NT2/D1 (cell line): ENCODE measurements at regions not wholly inside any gene's neighbourhood (a gene's known extent, or its start where the extent isn't known, plus 50 kb on each side); places are given as distances from the start of the nearest gene placed in this dataset.

Experiments
- DNase-seq: peaks from one replicate; pipeline ENCODE4 v3.0.0-alpha.2; 2011; ENCODE audit warnings: low read depth, low spot score
- H3K27me3 ChIP-seq: 2 replicates; pipeline ENCODE4 v1.6.0; 2011; ENCODE audit warnings: mild to moderate bottlenecking; ENCODE audit not compliant: insufficient read length, insufficient read depth
- H3K36me3 ChIP-seq: 2 replicates; pipeline ENCODE4 v1.6.1; 2011; ENCODE audit warnings: mild to moderate bottlenecking, low read length, mixed read lengths; ENCODE audit not compliant: insufficient read depth, insufficient read length
- H3K4me1 ChIP-seq: 2 replicates; pipeline ENCODE4 v1.5.1; 2011; ENCODE audit not compliant: insufficient read depth, insufficient read length
- H3K4me3 ChIP-seq: 2 replicates; pipeline ENCODE4 v1.5.1; 2011; ENCODE audit warnings: low read depth; ENCODE audit not compliant: insufficient read length
- H3K9ac ChIP-seq: 2 replicates; pipeline ENCODE4 v1.6.0; 2011; ENCODE audit warnings: low read depth; ENCODE audit not compliant: insufficient read length
- H3K9me3 ChIP-seq: 2 replicates; pipeline ENCODE4 v1.5.1; 2011; ENCODE audit warnings: mild to moderate bottlenecking, low read length; ENCODE audit not compliant: insufficient read depth
- SUZ12 ChIP-seq: IDR thresholded peaks from 2 replicates; pipeline ENCODE4 v1.6.1; 2011; ENCODE audit not compliant: insufficient read length, insufficient read depth; ENCODE audit errors: extremely low read depth
- YY1 ChIP-seq: IDR thresholded peaks from 2 replicates; pipeline ENCODE4 v1.6.1; 2011; ENCODE audit not compliant: insufficient read length, insufficient read depth
- ZNF274 ChIP-seq: IDR thresholded peaks from 2 replicates; pipeline ENCODE4 v1.6.1; 2011; ENCODE audit warnings: mild to moderate bottlenecking, low read depth, low read length

GRCh38 chr9:99588299-99588698, 233.4 kb upstream of the NR4A3 start:
- Histone ChIP-seq H3K9me3 (no peaks in the 10 kb centered on the region; the same call in 1 of the 2 replicates), H3K9ac (no peak overlapping the region), H3K36me3 (no peaks in the 10 kb centered on the region), H3K4me3 (no peak overlapping the region), H3K4me1 (no peaks in the 10 kb centered on the region), H3K27me3 (no peaks in the 10 kb centered on the region)
- no peak for TF ChIP-seq YY1
- DNase-seq, result no peak

GRCh38 chr9:99588747-99589146, 232.9 kb upstream of the NR4A3 start:
- TF ChIP-seq YY1 (no peak), ZNF274 (no peak)
- no peaks in the 10 kb centered on the region for H3K36me3 ChIP-seq
- H3K9me3 ChIP-seq, result no peaks in the 10 kb centered on the region; the same call in 1 of the 2 replicates
- no peaks in the 10 kb centered on the region for H3K27me3 ChIP-seq
- H3K4me3 ChIP-seq, result no peak overlapping the region
- no peaks in the 10 kb centered on the region for H3K4me1 ChIP-seq
- no peak for DNase-seq
- H3K9ac ChIP-seq, result no peak overlapping the region

GRCh38 chr9:99590410-99590809, 231.3 kb upstream of the NR4A3 start:
- H3K27me3 ChIP-seq, result no peaks in the 10 kb centered on the region
- no peaks in the 10 kb centered on the region for H3K9me3 ChIP-seq
- TF ChIP-seq SUZ12, result no peak
- no peak for TF ChIP-seq YY1
- TF ChIP-seq ZNF274, result no peak
- H3K4me1 ChIP-seq, result no peaks in the 10 kb centered on the region
- no peak overlapping the region for H3K4me3 ChIP-seq
- H3K9ac ChIP-seq, result no peak overlapping the region
- no peak for DNase-seq
- H3K36me3 ChIP-seq, result no peaks in the 10 kb centered on the region

GRCh38 chr9:99590840-99591239, 230.8 kb upstream of the NR4A3 start:
- H3K4me1 ChIP-seq, result no peaks in the 10 kb centered on the region
- DNase-seq, result no peak
- no peaks in the 10 kb centered on the region for H3K27me3 ChIP-seq

GRCh38 chr9:99591770-99592169, 229.9 kb upstream of the NR4A3 start:
- Histone ChIP-seq H3K9me3 (no peaks in the 10 kb centered on the region), H3K9ac (no peak overlapping the region), H3K36me3 (no peaks in the 10 kb centered on the region), H3K4me1 (no peaks in the 10 kb centered on the region), H3K27me3 (no peaks in the 10 kb centered on the region), H3K4me3 (no peak overlapping the region)
- TF ChIP-seq ZNF274, result no peak
- TF ChIP-seq YY1, result no peak
- no peak for TF ChIP-seq SUZ12
- DNase-seq, result no peak

More at GRCh38 chr9:99590840-99591239, 230.8 kb upstream of the NR4A3 start:
- Histone ChIP-seq H3K4me3 (no peak overlapping the region), H3K9ac (no peak overlapping the region), H3K36me3 (no peaks in the 10 kb centered on the region), H3K9me3 (no peaks in the 10 kb centered on the region)
- TF ChIP-seq SUZ12, result no peak
- TF ChIP-seq ZNF274, result no peak
- TF ChIP-seq YY1, result no peak

GRCh38 chr9:99592834-99593574, 228.7 kb upstream of the NR4A3 start:
- TF ChIP-seq ZNF274 (no peak), SUZ12 (no peak), YY1 (no peak)
- no peak overlapping the region for H3K9ac ChIP-seq
- H3K4me1 ChIP-seq, result no peaks in the 10 kb centered on the region

GRCh38 chr9:99593610-99594009, 228.1 kb upstream of the NR4A3 start:
- no peaks in the 10 kb centered on the region for H3K27me3 ChIP-seq
- H3K9ac ChIP-seq, result no peak overlapping the region
- no peak overlapping the region for H3K4me3 ChIP-seq
- H3K36me3 ChIP-seq, result no peaks in the 10 kb centered on the region
- TF ChIP-seq ZNF274, result no peak
- no peak for TF ChIP-seq SUZ12
- TF ChIP-seq YY1, result no peak
- no peaks in the 10 kb centered on the region for H3K9me3 ChIP-seq
- no peaks in the 10 kb centered on the region for H3K4me1 ChIP-seq
- DNase-seq, result no peak

More at GRCh38 chr9:99592834-99593574, 228.7 kb upstream of the NR4A3 start:
- Histone ChIP-seq H3K9me3 (no peaks in the 10 kb centered on the region), H3K36me3 (no peaks in the 10 kb centered on the region), H3K4me3 (no peak overlapping the region), H3K27me3 (no peaks in the 10 kb centered on the region)
- no peak for DNase-seq

GRCh38 chr9:99594056-99594780, 227.5 kb upstream of the NR4A3 start:
- Histone ChIP-seq H3K9me3 (no peaks in the 10 kb centered on the region), H3K36me3 (no peaks in the 10 kb centered on the region), H3K27me3 (no peaks in the 10 kb centered on the region), H3K9ac (no peak overlapping the region), H3K4me3 (no peak overlapping the region), H3K4me1 (no peaks in the 10 kb centered on the region)
- TF ChIP-seq ZNF274 (no peak), SUZ12 (no peak), YY1 (no peak)
- DNase-seq, result no peak
